HK-2 (cell line): ENCODE measurements at regions not wholly inside any gene's neighbourhood (a gene's known extent, or its start where the extent isn't known, plus 50 kb on each side); places are given as distances from the start of the nearest gene placed in this dataset.
"Not testable (repeated sequence)": the region's sequence is repeated elsewhere in the genome, so short reads cannot be mapped to it uniquely, and the experiment has no call there.

Source experiments
- DNase-seq: peaks from one replicate; pipeline ENCODE4 v3.0.0-alpha.2; 2018; ENCODE audit not compliant: unreplicated experiment

DNA sequence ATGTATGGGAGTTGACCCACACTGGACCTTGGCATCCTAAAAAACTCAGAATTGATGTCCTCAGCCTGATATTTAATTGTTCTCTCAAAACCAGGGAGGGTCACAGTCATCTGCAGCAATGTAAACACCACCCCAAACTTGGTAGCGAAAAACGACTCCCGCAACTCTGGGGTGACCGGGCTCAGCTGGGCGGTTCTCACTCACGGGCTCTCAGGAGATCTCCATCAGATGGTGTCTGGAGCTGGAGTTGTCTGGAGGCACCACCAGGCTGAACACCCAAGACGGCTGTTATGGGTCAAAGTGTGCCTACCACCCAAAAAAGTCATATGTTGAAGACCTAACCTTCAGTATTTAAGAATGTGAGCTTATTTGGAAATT lies 50.9 kb upstream of the NXT1 start:
- no peak for DNase-seq

DNA sequence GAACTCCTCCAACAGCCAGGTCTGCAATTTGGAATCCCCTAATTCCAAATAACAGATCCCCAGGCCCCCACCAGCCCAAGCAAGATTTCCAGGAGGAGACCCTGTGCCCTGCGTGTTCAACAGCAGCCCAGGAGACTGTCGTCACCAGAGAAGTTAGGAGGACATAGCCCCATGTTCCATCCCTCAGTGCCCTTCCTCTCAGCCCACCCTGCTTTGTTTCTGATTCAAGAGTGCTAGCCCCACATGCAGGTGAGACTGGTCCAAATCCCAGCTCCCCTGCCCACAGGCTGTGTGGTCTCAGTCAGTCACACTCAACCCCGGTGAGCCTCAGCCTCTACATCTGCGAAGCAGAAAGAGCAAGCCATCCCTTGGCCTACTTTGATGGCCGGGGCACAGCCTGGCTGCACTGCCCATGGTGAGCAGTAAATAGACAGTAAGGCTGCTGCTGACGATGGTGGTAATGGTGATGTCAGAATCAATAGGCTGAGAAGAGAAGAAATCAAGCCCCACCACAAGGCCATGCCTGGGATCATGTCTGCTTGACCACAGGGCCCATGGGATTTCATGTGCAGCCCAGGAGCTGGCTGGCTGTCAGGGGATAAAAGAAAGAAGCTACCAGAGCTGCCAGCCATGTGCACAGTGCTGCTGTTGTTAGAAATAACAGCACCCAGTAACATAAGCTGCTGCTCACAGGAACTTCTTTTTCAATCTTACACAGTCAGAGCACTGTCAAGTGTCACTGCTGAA lies 51.5 kb upstream of the NXT1 start:
- no peak for DNase-seq

DNA sequence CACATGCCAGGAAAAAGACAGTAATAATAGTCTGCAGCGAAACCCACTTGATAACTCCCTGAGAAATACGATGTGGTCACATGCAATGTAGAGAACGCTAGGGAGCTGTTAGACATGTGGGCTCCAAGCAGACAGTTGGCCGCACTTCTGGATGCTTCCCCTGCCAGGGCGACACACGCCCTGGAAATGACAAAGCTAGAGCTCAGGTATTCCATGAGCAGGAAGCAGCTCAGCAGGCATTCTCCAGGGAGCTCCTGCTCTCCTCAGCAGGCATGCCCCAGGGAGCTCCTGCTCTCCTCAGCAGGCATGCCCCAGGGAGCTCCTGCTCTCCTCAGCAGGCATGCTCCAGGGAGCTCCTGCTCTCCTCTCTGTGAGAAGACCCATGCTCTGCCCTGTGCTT lies 52.4 kb upstream of the NXT1 start:
- DNase-seq, result no peak

DNA sequence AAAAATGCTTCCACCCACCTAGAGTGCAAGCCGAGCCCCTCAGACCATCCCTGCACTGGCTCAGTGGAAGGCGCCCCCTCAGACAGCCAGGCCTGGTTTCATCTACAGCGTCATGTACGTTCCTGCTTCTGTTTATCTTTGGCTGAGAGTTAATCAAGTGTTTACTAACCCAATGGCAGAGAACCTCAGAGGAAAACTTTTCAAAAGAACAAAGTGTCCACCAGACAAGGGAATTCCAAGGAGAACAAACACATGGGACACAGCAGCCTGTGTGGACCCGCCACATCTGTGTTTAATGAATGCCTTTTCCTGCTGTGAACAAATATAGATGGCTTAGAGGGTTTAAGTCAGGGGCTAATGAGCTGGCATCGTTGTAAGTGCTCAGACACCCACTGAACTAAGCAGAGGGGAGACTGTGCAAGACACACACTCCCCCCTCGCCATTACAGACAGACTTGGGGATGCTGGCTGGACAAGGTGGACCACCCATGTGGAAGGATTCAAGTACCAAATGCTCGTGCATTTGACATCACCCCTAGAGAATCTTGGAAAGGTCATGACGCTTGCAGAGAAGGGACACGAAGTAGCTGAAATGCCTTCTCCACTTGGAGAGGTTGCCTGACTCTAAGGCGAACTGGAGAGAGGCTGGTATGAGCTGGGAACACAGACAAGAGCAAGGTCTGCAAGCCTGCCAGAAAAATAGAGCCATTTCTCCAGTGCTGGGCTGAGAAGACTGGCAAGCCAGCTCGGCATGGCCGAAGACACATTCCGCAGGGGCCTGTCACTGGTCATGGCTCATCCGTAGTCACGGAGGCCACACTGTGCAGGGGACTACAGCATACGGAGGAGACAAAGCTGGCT lies 53.5 kb upstream of the NXT1 start:
- DNase-seq, result no peak

DNA sequence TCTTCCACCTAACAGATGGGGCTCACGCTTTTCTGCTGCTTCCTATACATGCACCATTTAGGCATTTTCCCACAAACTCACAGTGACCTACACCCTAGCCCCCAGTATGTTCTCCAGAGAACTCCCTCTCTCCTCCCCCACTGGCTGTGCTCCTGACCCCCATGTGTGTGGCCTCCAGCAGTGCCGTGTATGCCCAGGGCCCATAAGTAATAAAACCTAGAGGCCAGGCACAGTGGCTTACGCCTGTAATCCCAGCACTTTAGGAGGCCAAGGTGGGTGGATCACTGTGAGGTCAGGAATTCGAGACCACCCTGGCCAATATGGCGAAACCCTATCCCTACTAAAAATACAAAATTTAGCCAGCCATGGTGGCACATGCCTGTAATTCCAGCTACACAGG lies 54.7 kb upstream of the NXT1 start:
- no peak for DNase-seq

DNA sequence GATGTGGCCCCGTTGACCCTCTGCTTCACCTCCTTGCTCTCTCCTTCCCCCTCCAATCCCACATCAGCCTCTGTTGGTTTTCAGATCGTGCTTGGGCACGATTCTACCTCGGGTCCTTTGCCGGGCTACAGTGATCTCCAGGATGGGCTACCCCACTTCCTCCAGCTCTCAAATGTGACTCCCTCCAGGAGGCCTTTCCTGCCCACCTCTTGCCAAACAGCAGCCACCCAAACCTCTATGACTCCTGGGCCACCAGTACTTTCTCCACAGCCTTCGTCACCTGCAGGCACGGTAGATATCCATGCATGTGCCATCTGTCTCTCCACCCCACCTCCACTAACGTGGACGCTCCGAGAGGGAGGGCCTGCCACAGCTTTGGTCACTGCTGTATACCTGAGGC lies 55.9 kb upstream of the NXT1 start:
- DNase-seq, result no peak

DNA sequence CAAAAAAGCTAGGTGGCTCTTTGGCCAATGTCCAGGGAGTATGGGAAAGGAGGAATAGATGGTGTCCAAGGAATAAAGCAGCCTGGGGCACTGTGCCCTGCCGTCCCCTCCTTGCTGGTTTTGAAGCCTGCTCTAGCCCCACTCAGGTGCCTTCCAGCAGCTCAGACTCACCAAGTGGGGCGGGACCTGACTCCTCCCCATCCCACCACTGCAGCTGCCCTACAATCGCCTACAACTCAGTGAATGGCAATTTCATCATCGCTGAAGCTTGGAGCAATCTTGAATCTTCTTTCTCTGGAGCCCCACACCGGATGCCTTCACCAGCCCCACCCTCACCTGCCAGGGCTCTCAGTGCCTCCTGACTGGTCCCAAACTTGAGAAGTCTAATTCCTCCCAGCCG lies 56.4 kb upstream of the NXT1 start:
- DNase-seq, result no peak

DNA sequence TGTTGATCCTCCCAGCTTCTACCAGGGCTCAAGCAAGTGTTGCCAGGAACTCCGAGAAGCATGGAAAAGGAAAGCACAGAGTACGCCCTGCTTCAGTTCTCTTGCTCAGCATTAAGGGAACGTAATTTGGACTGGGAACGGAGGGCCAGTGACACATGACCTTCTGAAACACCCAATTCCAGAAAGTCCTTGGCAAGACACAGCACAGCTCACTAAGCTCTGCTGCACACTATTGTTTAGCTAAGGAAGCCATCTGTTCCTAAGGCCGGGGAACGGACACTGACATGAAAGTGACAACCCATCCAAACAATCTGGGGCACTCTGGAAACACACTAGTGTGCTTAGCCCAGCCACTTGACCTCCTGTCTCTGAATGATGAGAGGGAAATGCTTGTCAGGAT lies 56.9 kb upstream of the NXT1 start:
- DNase-seq, result no peak

DNA sequence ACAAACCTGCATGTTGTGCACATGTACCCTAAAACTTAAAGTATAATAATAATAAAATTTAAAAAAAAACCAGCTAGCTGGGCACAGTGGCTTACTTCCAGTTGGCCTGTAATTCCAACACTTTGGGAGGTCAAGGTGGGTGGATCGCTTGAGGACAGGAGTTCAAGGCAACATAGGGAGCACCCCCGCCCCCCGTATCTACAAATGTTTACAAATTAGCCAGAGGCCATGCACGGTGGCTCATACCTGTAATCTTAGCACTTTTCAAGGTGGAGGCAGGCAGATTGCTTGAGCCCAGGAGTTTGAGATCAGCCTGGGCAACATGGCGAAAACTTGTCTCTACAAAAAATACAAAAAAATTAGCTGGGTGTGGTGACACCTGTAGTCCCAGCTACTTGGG lies 58.3 kb upstream of the NXT1 start:
- not testable (repeated sequence) for DNase-seq

DNA sequence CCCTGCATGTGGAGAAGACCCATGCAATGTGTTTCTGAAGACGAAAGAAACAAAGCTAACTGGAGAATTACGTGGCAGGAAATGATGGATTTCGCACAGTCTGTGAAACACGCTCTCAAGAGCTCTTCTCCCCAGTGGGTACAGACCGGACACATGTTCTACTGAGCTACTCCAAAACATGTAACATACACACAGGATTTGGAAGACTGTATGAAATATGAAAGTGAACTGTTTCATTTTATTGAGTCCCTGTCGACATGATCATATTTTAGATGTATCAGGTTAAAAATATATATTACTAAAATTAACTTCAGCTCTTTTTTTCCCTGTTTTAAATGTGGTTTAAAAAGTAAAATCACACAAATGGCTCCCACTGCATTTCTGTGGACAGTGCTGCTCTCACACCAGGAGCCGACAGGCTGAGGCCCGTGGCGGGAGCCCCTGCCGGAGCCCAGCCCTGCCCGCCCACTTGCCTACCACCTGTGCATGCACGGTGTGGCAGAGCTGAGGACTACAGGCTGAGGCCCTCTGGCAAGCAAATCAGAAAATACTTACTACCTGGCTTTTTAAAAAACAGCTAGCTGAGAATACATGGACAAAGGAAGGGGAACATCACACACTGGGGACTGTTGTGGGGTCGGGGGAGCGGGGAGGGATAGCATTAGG lies 58.9 kb upstream of the NXT1 start:
- no peak for DNase-seq

DNA sequence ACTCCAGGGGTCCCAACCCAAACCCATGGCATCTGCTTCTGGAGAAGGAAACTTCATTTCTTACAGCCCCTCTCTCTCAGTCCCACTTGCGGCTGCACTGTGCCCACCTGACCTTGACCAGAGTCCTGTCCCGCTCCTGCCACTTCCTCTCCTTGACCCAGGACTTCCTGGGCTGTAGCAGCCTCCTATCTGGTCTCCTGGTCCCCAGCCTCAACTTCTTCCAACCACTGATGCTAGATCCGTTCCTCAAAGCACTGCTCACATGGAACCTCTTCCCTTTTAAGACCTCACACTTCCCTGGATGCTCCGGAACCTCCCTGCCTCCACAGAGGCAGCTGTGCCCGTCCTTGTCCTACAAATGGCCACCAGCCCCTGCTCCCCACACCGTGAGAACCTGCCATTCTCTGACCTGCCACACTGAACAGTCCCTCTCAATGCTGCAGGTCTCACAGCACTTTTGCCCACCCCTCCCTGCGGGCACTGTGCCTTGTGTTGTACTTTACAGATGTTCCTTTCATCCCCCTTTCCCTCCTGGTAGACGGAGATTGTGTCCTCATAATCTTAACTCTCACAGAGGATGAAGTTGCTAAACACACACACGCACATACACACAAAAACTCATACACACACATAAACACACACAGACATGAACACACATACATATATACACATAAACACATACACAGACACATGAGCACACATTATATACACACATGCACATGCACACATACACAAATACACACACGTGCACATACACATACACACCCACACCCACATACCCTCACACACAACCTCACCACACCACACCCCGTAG lies 59.6 kb upstream of the NXT1 start:
- DNase-seq, result no peak

DNA sequence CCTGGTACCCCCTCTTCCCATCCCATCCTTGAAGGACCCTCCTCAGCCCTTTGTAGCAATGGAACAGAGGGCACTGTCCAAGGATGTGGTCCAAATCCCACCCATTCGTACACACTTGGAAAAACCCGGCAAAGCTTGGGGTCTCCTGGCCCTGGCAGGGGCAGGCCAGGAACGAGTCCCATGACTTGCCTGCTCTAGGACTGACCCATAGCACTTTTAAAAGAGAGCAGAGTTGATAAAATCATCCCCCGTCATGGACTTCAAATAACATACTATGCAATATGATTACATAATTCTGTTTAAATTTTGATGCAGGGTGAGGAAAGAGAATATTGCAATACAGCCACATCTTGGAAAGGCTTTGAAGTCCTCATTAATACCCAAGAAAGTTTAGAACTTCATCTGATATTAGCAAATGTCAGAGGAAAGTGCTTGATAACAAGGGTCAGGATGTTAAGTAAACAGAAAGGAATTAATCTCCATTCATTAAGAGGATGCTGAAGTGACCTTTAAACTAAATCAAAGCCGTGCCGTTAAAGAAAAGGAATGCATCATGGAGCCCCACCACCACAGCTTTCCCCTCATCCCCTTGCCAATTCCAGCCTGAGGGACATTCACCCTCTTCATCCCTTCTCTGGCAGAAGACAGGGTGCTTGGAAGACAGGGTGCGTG lies 60.7 kb upstream of the NXT1 start:
- DNase-seq, result no peak

DNA sequence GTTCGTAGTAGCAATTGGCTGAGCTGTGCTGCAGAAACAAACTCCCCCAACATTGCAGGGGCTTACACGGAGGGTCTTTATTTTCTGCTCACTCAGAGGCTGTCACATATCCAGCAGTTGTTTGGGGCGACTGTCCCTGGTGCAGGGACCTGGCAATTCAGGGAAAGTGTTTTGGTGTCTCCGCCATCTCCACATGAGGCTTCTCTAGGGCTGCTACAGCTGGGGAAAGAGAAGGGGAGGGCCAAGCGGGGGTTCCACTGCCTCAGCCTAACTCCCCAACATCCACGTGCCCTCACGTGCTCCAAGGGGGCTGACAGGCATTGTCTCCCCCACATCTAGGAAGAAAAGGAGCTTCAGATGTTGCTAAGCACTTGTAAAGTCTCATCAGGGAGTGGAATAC lies 61.3 kb upstream of the NXT1 start:
- no peak for DNase-seq

DNA sequence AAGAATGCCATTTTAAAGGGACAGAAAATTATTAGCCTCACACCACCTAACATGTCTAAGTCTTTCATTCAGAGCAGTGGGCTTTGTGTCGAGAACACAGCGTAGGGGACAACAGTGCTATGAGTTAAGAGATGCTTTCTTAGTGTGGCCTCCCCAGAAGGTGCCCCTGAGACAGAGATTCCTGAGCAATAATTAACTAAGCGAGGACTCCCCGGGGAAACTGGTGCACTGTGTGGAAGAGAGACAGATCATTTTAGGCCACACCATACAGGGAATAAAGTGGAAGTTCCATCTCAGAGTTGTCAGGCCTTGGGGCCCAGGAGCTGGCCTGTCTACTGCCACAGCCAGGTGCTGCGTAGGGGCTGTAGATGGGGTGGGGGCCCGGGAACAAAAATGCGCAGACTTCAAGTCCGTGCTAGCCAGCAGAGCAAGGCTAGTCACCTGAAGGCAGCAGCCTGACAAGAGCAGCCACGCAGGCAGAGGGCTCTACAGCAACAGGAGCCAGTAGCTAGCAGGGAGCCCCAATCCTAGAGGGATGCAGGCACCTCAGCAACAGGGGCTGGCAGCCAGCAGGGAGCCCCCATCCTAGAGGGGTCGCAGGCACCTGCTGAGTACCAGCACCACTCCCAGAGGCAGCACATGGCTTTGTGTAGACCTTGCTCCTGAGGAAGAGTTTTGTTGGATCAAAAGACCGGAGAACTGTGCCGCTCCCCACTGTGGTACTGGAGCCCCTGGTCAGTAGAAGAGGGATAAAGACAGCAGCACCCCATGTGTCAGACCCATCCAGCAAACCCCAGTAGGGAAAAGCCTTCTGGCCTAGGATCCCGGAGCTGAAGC lies 63.0 kb upstream of the NXT1 start:
- no peak for DNase-seq

DNA sequence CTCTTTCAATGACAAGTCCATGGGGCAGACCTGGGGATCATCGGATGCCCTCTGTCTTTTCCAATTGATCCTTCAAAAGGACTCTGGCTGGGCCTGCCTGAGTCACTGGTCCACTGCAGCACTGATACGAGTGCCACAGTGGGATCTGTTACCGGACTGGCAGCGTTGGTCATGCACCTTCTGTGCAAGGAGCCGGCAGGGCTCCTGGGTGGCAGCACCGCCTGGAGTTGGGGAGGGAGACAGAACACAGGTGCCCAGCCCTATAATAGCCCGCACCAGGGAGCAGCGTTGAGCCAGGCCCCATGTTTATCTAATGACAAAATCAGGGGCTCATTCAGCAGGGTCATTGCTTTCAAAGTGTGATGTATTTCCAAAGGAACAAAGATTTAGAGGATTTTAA lies 64.2 kb upstream of the NXT1 start:
- DNase-seq, result no peak

DNA sequence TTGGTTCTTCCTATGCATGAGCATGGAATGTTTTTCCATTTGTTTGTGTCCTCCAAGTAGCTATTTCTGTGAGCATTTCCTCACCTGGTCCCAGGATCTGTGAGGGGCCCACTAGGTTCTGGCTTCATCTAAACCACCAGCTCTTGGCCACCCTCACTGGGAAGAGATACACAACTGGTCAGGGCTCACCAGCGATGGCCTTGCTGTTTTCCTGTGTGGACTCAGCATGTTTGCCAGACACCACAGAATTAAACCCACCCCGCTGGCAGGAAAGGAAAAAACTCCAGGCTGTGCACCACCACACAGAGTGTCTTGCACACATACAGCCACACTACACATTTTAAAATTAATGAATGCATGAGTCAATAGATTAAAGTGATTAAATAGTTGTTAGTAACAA lies 65.1 kb upstream of the NXT1 start:
- no peak for DNase-seq

DNA sequence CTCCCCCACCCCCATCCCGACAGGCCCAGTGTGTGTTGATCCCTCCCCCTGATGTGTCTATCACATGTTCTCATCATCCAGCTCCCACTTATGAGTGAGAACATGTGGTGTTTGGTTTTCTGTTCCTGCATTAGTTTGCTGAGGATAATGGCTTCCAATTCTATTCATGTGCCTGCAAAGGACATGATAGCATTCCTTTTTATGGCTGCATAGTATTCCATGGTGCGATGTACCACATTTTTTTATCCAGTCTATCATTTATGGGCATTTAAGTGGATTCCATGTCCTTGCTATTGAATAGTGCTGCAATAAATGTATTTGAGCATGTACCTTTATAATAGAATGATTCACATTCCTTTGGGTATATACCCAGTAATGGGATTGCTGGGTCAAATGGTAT lies 66.6 kb upstream of the NXT1 start:
- DNase-seq, result no peak

DNA sequence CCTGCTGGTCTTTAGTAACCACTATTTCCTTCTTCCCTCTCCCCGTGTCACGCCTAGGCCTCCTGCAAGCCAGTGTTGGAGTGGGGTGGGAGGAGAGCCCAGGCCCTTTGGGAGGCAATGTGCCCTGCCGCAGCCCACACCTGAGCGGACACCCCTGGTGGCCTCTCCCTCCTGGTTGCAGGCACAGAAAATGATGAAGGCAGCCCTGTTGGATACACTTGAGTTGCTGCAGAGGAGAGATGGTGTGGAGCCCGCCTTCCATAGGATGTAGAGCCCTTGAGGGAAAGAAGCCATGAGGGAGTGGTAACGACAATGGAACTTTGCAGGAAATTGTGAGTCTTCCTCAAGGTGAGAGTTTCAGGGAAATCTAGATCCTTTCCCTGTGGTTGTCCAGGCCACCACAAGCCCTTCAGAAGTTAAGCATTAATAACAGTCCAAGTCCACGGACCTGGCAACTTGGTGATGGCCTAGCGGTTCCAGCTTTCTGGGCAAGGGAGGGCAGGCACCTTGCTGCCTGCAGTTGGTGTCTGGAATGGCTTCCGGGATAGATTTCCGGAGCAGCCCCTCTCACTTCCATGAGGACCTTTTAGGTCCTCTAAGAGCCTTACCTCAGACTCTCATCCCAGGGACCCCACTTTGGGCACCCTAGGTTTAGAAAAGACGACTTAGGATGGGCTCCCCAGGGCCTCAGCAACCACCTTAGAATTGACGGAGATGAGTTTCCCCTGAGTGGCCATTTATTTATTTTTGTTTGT lies 67.3 kb upstream of the NXT1 start:
- no peak for DNase-seq

DNA sequence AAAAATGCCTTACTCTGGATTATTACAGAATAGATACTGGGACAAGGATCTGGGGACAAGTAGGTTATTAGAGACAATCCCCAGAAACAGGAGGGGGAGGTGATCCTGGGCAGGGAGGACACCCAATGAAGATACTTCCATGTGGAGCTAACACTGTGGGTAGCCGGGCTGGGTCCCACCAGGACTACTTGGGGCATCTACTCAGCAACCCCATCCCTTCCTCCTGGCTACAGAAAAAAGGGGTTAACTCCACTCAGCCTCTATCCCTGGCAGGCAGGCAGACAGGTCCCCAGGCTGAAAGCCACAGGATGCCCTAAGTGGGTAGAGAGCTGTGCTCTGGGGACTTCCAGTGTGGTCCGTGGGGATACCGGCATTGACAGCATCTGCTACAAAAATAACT lies 68.0 kb upstream of the NXT1 start:
- no peak for DNase-seq

DNA sequence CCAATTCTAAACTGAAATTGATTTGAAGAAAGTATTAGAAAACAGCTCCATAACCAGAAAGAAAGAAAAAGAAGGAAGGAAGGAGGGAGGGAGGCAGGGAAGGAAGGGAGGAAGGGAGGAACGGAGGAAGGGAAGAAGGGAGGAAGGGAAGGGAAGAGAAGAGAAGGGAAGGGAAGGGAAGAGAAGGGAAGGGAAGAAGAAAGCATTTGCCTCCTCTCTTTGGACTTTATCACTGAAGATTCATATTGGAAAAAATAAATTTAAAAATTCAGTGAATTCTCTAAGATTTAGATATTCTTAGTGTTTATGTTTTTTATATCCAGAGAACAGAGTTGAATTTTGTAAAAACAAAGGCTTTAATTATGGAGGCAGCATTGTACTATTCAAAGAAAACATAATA lies 68.5 kb upstream of the NXT1 start:
- DNase-seq, result no peak
